Stimulated activated naive CD8-positive, alpha-beta T cell treated with anti-CD3 and anti-CD28 coated beads, Interleukin-15, amount 100 ng/mL, for 72 hours (primary cell): ENCODE measurements at regions not wholly inside any gene's neighbourhood (a gene's known extent, or its start where the extent isn't known, plus 50 kb on each side); places are given as distances from the start of the nearest gene placed in this dataset.
"Not testable (repeated sequence)": the region's sequence is repeated elsewhere in the genome, so short reads cannot be mapped to it uniquely, and the experiment has no call there.

ENCODE experiments used
- ATAC-seq: fragments of 150-1000 bp; cut with Tn5 transposase; 2 replicates; pipeline ENCODE4 v1.10.0; 2021; ENCODE audit warnings: mild to moderate bottlenecking, moderate library complexity
- DNase-seq, 2 donors: peaks; one replicate each; pipeline ENCODE4 v3.0.0; 2021 to 2022
- H3K27ac Mint-ChIP-seq, 2 donors: one replicate each; pipeline ENCODE4 v1.8.0; 2022; ENCODE audit warnings: mild to moderate bottlenecking in 2 of 2, mixed read lengths in 2 of 2, moderate library complexity in 2 of 2
- H3K27me3 Mint-ChIP-seq: one replicate; pipeline ENCODE4 v1.8.0; 2022; ENCODE audit warnings: mixed read lengths
- H3K4me1 Mint-ChIP-seq: one replicate; pipeline ENCODE4 v1.8.0; 2022; ENCODE audit warnings: mild to moderate bottlenecking, mixed read lengths
- H3K4me3 Mint-ChIP-seq, 2 donors: one replicate each; pipeline ENCODE4 v1.8.0; 2022; ENCODE audit warnings: mild to moderate bottlenecking in 2 of 2, mixed read lengths in 2 of 2, moderate library complexity in 1 of 2
- H3K9me3 Mint-ChIP-seq, 2 donors: one replicate each; pipeline ENCODE4 v1.8.0; 2022; ENCODE audit warnings: mixed read lengths in 2 of 2

DNA sequence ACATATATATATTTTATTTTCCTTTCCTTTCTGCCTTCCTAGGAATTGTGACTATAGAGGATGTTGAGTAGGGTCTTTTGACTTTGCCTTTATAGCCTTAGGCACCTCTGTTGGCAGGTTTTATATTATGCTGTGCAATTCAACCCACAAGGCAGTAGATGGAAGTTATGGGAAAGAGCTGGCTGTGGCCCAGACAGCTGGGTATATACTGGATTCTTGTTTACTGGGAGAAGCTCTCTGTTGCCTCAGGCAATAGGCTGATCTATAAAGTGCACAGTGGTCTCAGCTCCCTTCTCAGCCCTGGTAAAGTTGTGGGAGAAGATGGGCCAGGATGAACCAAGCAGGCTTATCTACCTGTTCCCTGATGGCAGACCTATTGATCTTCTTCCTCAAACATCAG is 342.0 kb downstream of the GBA3 start:
- Mint-ChIP-seq H3K9me3 (no peaks in the 10 kb centered on the region), H3K27ac (no peak overlapping the region), H3K4me3 (no peak overlapping the region), H3K27me3 (no peaks in the 10 kb centered on the region), H3K4me1 (no peaks in the 10 kb centered on the region)
- ATAC-seq (no peak), DNase-seq (no peak)

DNA sequence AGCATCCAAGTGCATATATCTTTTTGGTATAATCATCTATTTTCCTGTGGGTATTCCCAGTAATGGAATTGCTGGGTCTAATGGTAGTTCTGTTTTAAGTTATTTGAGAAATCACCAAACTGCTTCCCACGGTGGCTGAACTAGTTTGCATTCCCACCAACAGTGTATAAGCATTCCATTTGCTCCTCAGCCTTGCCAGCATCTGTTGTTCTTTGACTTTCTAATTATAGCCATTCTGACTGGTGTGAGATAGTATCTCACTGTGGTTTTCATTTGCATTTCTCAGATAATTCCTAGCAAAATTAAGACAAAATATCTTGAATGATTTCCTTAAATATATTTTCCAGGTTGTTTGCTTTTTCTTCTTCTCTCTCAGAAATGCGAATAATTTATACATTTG is 341.1 kb downstream of the GBA3 start:
- no peak for ATAC-seq
- Mint-ChIP-seq H3K27me3 (no peaks in the 10 kb centered on the region), H3K9me3 (no peaks in the 10 kb centered on the region), H3K27ac (no peak overlapping the region), H3K4me1 (no peaks in the 10 kb centered on the region), H3K4me3 (no peak overlapping the region)
- no peak for DNase-seq

DNA sequence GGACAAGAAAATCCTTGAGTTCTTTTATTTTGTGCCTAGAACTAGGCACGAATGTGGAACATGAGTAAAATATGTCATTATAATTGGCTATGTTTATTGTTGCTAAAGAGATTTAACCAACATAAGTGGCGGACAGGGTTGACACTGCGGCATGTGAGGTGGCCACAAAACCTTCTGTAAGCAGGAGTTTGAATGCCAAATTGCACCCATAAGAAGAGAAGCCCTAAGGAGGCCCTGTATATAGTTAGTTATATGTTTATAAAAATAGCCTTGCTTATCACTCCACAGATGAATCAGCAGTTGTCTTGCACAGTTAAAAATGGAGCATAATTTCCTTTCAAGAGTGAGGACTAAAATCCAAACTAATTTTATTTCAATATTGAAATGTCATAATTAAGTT is 336.1 kb downstream of the GBA3 start:
- Mint-ChIP-seq H3K4me3 (no peak overlapping the region), H3K27me3 (no peaks in the 10 kb centered on the region), H3K9me3 (no peaks in the 10 kb centered on the region), H3K4me1 (no peaks in the 10 kb centered on the region), H3K27ac (no peak overlapping the region)
- DNase-seq (no peak), ATAC-seq (no peak)

DNA sequence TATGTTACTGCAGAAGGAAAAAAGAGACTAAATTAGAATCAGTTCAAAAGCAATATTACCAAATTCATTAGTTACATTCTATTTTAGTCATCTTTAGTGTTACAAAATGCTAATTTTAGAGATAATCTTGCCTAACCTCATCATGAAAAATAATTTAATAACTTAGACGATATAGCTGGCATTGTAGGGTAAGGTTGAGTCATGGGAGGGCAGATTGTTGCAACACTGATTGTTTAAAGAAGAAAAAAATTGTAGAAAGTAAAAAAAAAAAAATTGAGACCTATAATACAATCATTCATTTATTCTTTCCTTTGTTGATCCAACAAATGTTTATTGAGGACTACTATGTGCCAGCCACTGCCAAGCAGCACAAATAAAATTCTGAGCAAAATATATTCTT is 330.9 kb downstream of the GBA3 start:
- no peak for ATAC-seq
- DNase-seq = no peak
- Mint-ChIP-seq H3K27me3 (no peaks in the 10 kb centered on the region), H3K4me1 (no peaks in the 10 kb centered on the region), H3K27ac (no peak overlapping the region), H3K4me3 (no peak overlapping the region), H3K9me3 (peaks cover 5 to 13% of the 10 kb centered on the region in 2 donors)

DNA sequence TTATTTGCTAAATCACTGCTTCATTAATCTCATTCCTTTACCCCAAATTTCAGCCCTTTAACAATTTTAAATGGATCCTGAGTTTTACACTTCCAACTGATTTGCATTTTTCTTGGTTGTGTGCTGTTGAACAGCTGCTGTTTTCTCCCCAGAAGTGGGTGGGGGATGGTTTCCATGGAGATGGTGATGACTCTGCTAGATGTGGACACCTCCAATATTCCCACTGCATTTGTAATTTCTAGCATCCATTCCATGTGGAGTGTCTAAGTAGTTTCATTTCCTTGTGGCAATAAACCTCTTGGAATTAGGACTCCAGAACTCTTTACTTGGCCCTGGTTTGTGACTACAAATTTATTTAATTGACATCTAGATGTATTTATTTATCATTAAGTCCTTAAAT is 330.4 kb downstream of the GBA3 start:
- Mint-ChIP-seq H3K27me3 (no peaks in the 10 kb centered on the region), H3K4me1 (no peaks in the 10 kb centered on the region), H3K4me3 (no peak overlapping the region), H3K9me3 (peaks cover 5 to 13% of the 10 kb centered on the region in 2 donors), H3K27ac (no peak overlapping the region)
- DNase-seq (no peak), ATAC-seq (no peak)

DNA sequence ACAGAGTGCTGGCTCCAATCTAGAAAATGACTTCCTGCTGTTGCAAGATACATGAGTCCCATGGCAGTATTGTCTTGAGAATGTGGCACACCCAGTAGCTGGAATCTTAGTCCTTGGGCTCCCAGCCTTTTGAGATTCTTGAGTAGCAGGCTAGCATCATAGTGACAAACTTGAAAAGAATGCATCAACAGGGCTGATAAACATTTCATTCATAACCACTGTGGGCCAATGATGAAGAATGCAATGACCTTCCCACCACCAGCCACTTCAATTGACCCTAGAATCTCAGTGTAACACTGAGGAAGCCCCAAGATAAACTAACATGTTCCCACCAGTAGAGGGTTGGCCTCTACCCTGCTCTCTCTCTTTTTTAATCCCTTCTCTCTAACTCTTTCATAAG is 329.3 kb downstream of the GBA3 start:
- no peak for DNase-seq
- no peak overlapping the region for H3K27ac Mint-ChIP-seq
- ATAC-seq = no peak
- H3K4me1 Mint-ChIP-seq = no peaks in the 10 kb centered on the region
- no peaks in the 10 kb centered on the region for H3K27me3 Mint-ChIP-seq
- H3K4me3 Mint-ChIP-seq = no peak overlapping the region
- peaks cover 5 to 13% of the 10 kb centered on the region in 2 donors for H3K9me3 Mint-ChIP-seq

DNA sequence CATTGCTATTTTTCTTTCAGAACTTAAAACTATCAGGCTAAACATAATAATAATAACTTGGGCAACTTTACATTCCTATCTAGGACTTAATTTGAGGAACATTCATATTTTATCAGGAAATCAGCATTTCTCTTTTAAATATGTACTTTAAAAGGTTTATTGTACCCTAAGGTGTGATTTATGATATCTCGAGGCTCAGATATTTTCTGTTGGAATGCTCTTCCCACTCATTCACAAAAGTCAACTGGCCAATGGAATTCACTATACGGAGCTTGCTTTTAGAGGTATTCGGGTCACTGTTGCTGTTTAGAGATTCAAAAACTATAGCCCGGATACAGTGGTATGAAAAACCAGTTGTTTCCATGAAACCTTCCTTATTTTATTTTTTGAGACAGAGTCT is 328.3 kb downstream of the GBA3 start:
- DNase-seq (no peak), ATAC-seq (no peak)
- Mint-ChIP-seq H3K4me3 (no peak overlapping the region), H3K4me1 (no peaks in the 10 kb centered on the region), H3K9me3 (peaks cover 5 to 13% of the 10 kb centered on the region in 2 donors), H3K27ac (no peak overlapping the region), H3K27me3 (no peaks in the 10 kb centered on the region)

DNA sequence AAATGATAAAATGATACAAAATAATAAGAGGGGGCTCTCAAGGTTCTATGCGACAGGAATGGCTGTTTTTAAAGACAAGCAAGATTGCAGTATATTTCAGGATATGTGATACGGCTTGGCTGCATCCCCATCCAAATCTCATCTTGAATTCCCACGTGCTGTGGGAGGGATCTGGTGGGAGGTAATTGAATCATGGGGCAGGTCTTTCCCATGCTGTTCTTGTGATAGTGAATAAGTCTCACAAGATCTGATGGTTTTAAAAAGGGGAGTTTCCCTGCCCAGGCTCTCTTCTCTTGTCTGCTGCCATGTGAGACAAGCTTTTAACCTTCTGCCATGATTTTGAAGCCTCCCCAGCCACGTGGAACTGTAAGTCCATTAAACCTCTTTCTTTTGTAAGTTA is 327.7 kb downstream of the GBA3 start:
- not testable (repeated sequence) for DNase-seq, ATAC-seq, H3K4me3 Mint-ChIP-seq, H3K27me3 Mint-ChIP-seq, H3K4me1 Mint-ChIP-seq, H3K27ac Mint-ChIP-seq
- H3K9me3 Mint-ChIP-seq = peaks cover 5 to 13% of the 10 kb centered on the region in 2 donors

DNA sequence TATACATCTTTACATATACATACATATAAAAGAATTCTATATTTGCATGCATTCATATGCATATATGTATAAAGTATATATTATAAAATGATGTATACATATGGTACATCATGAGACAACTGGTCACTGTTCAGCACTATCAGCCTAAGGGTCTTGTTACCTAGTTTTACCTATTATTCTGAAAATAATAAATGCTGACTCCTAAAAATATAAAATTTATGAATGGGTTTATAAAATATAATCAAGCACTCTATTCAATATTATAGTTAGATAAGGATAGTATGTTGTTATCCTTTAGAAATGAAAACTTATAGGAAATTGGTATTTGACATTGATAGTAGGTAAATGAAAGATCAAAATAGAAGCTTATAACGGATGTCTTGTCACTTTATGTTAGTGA is 324.2 kb downstream of the GBA3 start:
- no peak for ATAC-seq
- H3K27me3 Mint-ChIP-seq = no peaks in the 10 kb centered on the region
- H3K4me3 Mint-ChIP-seq = no peak overlapping the region
- H3K27ac Mint-ChIP-seq = no peak overlapping the region
- H3K4me1 Mint-ChIP-seq = no peaks in the 10 kb centered on the region
- peaks cover 0 to 1% of the 10 kb centered on the region in 2 donors for H3K9me3 Mint-ChIP-seq
- no peak for DNase-seq

DNA sequence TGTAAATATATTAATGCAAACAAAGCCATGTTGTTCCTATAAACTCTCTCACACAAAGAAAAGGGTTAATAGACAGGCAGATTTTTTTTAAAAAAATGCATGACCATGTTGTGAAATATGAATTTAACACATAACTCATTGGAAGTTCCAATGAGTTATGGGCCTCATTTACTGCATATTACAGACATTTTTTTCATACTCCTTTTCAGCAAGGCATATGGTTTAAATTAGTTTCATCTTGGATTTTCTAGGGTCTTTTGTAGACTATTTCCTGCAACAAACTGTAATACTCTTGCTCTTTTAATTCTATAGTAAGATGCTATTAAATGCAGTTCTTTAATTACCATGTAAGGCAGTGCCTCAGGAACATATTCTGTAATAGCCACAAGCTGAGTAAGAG is 323.1 kb downstream of the GBA3 start:
- no peak overlapping the region for H3K4me3 Mint-ChIP-seq
- no peak for DNase-seq
- no peak for ATAC-seq
- H3K27ac Mint-ChIP-seq = no peak overlapping the region
- no peaks in the 10 kb centered on the region for H3K4me1 Mint-ChIP-seq
- H3K9me3 Mint-ChIP-seq = no peaks in the 10 kb centered on the region
- no peaks in the 10 kb centered on the region for H3K27me3 Mint-ChIP-seq

DNA sequence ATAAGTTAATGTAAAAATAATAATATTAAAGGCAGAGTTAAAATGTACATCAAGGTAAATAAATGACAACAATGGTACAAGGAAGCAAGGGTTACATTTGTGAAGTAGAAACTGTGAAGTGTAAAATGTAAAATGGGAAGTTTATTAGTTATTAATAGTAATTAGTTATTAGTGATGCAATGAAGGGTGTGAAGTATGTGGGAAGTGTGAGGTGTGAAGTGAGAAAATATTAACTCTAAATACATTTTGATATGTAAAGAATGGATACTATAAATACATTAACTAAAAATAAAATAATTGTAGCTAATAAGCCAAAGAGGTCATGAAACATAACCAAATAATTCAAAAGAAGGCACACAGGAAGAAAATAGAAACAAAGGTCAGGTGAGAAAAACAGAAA is 316.4 kb downstream of the GBA3 start:
- no peaks in the 10 kb centered on the region for H3K4me1 Mint-ChIP-seq
- H3K9me3 Mint-ChIP-seq = no peaks in the 10 kb centered on the region
- no peak for DNase-seq
- H3K27ac Mint-ChIP-seq = no peak overlapping the region
- no peak for ATAC-seq
- H3K4me3 Mint-ChIP-seq = no peak overlapping the region
- no peaks in the 10 kb centered on the region for H3K27me3 Mint-ChIP-seq

DNA sequence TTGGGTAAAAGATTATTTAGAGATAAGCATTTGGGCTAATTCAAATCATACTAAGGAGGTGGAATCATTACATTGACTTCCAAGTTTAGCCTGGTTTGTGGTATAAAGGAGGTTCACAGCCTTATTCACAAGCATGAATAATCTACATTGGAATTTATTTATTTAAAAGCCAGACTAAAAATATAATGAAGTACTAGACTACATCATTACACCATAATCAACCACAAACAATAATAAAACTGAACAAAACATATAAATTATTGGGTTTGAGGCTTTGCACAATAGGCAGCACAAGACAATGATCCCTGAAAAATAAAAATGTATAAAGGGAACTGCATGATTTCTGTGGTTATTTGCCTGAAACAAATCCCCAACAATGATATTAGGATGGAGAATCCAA is 314.0 kb downstream of the GBA3 start:
- ATAC-seq (no peak), DNase-seq (no peak)
- no peaks in the 10 kb centered on the region for H3K4me1 Mint-ChIP-seq
- no peak overlapping the region for H3K27ac Mint-ChIP-seq
- no peaks in the 10 kb centered on the region for H3K27me3 Mint-ChIP-seq
- no peak overlapping the region for H3K4me3 Mint-ChIP-seq
- no peaks in the 10 kb centered on the region for H3K9me3 Mint-ChIP-seq

DNA sequence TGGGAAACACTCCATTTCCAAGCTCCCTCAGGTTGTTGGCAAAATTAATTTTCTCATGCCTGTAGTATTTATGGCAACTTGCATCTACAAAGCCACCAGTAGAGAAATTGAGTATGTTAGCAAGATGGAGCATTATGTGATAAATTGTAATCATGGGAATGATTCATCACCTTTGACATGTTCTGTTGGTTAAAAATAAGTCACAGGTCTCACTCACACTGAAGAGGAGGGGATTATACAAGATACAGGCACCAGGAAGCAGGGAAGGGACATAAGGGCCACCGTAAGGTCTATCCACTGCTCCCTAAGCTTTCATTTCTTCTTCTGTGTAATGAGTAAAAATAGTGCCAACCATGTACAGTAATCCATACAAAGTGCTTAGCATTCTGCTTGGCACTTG is 313.0 kb downstream of the GBA3 start:
- Mint-ChIP-seq H3K27ac (no peak overlapping the region), H3K9me3 (no peaks in the 10 kb centered on the region)

DNA sequence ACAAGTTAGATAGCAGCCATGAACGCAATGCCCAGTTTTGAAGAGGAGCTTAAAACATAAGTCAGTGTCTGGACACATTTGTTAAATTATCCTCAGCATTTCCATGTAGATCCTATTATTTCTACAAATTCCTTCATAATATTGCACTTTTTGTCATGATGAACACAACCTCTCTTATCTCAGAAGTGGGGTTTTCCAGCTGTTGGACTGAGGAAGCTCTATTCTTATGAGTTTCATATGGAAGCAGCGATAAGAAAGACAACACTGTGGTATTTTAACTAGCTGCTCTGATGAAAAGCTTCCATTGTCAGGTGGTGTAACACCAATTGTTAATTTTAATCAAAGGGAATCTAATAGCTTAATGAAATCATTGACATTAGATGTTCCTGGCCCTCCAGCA is 308.7 kb downstream of the GBA3 start:
- H3K4me3 Mint-ChIP-seq = no peak overlapping the region
- H3K27ac Mint-ChIP-seq = no peak overlapping the region
- no peak for ATAC-seq

More for the DNA sequence above, 313.0 kb downstream of the GBA3 start:
- DNase-seq = no peak
- Mint-ChIP-seq H3K27me3 (no peaks in the 10 kb centered on the region), H3K4me1 (no peaks in the 10 kb centered on the region), H3K4me3 (no peak overlapping the region)
- no peak for ATAC-seq

DNA sequence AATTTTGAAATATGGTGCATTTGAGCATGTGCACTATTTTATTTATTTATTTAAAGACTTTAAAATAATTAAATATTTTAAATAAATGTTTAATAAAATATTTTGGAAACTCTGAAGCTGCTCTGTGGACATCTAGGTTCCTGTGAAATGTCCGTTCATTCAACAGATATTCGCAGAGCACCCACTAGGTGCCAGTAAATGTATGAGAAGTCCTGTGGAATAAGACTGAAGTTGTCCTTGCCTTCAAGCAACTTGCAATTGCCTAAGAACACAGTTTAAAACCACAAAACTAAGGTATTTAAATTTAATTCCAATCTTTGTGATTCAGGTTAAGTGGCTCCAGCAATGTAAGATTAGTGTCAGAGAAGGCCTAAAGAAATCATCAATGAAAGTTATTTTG is 306.7 kb downstream of the GBA3 start:
- H3K27me3 Mint-ChIP-seq = no peaks in the 10 kb centered on the region
- H3K9me3 Mint-ChIP-seq = peaks cover 0 to 5% of the 10 kb centered on the region in 2 donors
- DNase-seq = no peak
- no peak for ATAC-seq
- H3K27ac Mint-ChIP-seq = no peak overlapping the region
- H3K4me3 Mint-ChIP-seq = no peak overlapping the region
- H3K4me1 Mint-ChIP-seq = no peaks in the 10 kb centered on the region

More for the DNA sequence above, 308.7 kb downstream of the GBA3 start:
- Mint-ChIP-seq H3K9me3 (peaks cover 0 to 5% of the 10 kb centered on the region in 2 donors), H3K4me1 (no peaks in the 10 kb centered on the region), H3K27me3 (no peaks in the 10 kb centered on the region)
- DNase-seq = no peak

DNA sequence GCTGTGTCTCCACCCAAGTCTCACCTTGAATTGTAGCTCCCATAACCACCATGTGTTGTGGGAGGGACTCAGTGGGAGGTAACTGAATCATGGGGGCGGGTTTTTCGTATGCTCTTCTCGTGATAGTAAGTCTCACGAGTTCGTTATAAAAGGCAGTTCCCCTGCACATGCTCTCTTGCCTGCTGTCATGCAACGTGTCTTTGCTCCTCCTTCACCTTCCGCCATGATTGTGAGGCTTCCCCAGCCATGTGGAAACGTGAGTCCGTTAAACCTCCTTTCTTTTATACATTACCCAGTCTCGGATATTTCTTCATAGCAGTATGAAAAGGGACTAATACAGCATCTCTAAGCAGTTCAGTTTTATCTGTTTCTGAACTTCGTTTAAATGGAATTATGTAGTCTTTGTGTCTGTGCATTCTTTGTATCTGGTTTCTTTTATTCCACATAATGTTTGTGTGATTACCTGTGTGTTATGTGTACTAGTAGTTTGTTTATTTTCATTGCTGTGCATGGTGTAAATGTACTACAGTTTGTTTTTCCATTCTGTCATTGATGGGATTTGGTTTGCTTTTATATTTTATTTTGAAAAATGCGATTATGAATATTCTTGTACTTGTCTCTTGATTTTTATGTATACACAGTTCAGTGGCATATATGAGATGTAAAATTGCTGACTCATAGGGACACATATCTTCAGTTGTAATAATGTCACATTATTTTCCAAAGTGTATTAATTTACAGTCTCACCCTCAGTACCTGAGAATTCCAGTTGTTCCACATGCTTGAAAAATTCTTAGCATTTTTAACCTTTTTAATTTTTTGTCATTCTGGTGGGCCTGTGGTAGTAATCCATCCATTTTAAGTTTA is 304.9 kb downstream of the GBA3 start:
- peaks cover 0 to 5% of the 10 kb centered on the region in 2 donors for H3K9me3 Mint-ChIP-seq
- no peaks in the 10 kb centered on the region for H3K27me3 Mint-ChIP-seq
- H3K4me3 Mint-ChIP-seq = no peak overlapping the region
- H3K27ac Mint-ChIP-seq = no peak overlapping the region
- ATAC-seq = no peak
- no peak for DNase-seq
- no peaks in the 10 kb centered on the region for H3K4me1 Mint-ChIP-seq

DNA sequence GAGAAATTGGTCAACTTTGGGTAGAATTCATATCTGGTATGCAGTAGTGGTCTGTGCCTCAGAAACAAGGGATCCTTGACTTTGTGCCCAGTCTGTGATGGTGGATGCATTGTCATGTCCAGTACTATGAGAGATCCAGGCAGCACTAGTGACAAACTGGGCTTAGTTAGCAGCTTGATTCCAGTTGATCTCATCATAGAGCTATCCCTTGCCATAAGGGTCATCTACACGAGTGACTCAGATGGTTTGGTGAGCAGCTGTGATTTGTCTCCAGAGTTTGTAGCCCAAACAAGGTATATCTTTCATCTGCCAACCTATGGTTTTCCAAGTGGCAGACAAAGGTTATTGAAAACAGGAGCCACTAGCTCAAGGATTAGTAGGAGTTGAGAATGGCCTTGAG is 298.8 kb downstream of the GBA3 start:
- DNase-seq (no peak), ATAC-seq (no peak)
- Mint-ChIP-seq H3K27ac (no peak overlapping the region), H3K4me1 (no peaks in the 10 kb centered on the region), H3K27me3 (no peaks in the 10 kb centered on the region), H3K9me3 (peaks cover 0 to 11% of the 10 kb centered on the region in 2 donors), H3K4me3 (no peak overlapping the region)
